HEK293T (cell line): ENCODE measurements at regions not wholly inside any gene's neighbourhood (a gene's known extent, or its start where the extent isn't known, plus 50 kb on each side); places are given as distances from the start of the nearest gene placed in this dataset.

Source experiments
- CTCF ChIA-PET: fragments of 350-600 bp; formaldehyde crosslinking; extraction: SDS; loops from one replicate; lab custom pipeline; 2021; ENCODE audit warnings: antibody characterized with exemption, inconsistent platforms; lab: Yijun Ruan, JAX
- POLR2A ChIA-PET: fragments of 350-600 bp; formaldehyde crosslinking; extraction: SDS; loops from one replicate; lab custom pipeline; 2020; ENCODE audit warnings: antibody characterized with exemption, inconsistent platforms; lab: Yijun Ruan, JAX
- DNase-seq: peaks from one replicate; pipeline ENCODE4 v3.0.0; 2012; ENCODE audit warnings: mixed read lengths; ENCODE audit errors: extremely low spot score
- ARNT ChIP-seq: fragments of 450-650 bp; IDR thresholded peaks from 2 replicates; pipeline ENCODE4 v1.6.1; 2017; ENCODE audit warnings: mild to moderate bottlenecking
- BHLHE40 ChIP-seq: fragments of 450-650 bp; IDR thresholded peaks from 2 replicates; pipeline ENCODE4 v1.6.1; 2016; ENCODE audit warnings: mild to moderate bottlenecking, moderate library complexity, borderline replicate concordance
- CTBP1 ChIP-seq: fragments of 450-650 bp; IDR thresholded peaks from 2 replicates; pipeline ENCODE4 v1.6.1; 2016; ENCODE audit warnings: borderline replicate concordance
- ELF4 ChIP-seq: fragments of 450-650 bp; IDR thresholded peaks from 2 replicates; pipeline ENCODE4 v1.6.1; 2017; ENCODE audit warnings: antibody characterized with exemption
- FOXA1 ChIP-seq: fragments of 450-650 bp; IDR thresholded peaks from 2 replicates; pipeline ENCODE4 v1.6.1; 2016; ENCODE audit warnings: mild to moderate bottlenecking
- FOXK2 ChIP-seq: fragments of 450-650 bp; IDR thresholded peaks from 2 replicates; pipeline ENCODE4 v1.6.1; 2016; ENCODE audit warnings: mild to moderate bottlenecking
- FOXM1 ChIP-seq: fragments of 450-650 bp; IDR thresholded peaks from 2 replicates; pipeline ENCODE4 v1.6.1; 2017; ENCODE audit warnings: mild to moderate bottlenecking, borderline replicate concordance
- HDGF ChIP-seq: fragments of 450-650 bp; IDR thresholded peaks from 2 replicates; pipeline ENCODE4 v1.6.1; 2017; ENCODE audit warnings: antibody characterized with exemption, borderline replicate concordance
- L3MBTL2 ChIP-seq: fragments of 450-650 bp; conservative IDR thresholded peaks from 2 replicates; pipeline ENCODE4 v1.6.1; 2016; ENCODE audit warnings: mild to moderate bottlenecking
- LEF1 ChIP-seq: fragments of 450-650 bp; IDR thresholded peaks from 2 replicates; pipeline ENCODE4 v1.6.1; 2017; ENCODE audit warnings: mild to moderate bottlenecking, borderline replicate concordance
- NFRKB ChIP-seq: fragments of 450-650 bp; IDR thresholded peaks from 2 replicates; pipeline ENCODE4 v1.6.1; 2016; ENCODE audit warnings: mild to moderate bottlenecking, moderate library complexity
- SP1 ChIP-seq: fragments of 450-650 bp; IDR thresholded peaks from 2 replicates; pipeline ENCODE4 v1.6.1; 2017
- SUZ12 ChIP-seq: fragments of 450-650 bp; IDR thresholded peaks from 2 replicates; pipeline ENCODE4 v1.6.1; 2016; ENCODE audit warnings: mild to moderate bottlenecking
- TARDBP ChIP-seq: fragments of 450-650 bp; IDR thresholded peaks from 2 replicates; pipeline ENCODE4 v1.6.1; 2016
- ZNF384 ChIP-seq: fragments of 450-650 bp; IDR thresholded peaks from 2 replicates; pipeline ENCODE4 v1.6.1; 2016
- TF ChIP-seq, protein P1 (sequence below): fragments of 450-650 bp; IDR thresholded peaks from 2 replicates; pipeline ENCODE4 v1.6.1; 2016

DNA sequence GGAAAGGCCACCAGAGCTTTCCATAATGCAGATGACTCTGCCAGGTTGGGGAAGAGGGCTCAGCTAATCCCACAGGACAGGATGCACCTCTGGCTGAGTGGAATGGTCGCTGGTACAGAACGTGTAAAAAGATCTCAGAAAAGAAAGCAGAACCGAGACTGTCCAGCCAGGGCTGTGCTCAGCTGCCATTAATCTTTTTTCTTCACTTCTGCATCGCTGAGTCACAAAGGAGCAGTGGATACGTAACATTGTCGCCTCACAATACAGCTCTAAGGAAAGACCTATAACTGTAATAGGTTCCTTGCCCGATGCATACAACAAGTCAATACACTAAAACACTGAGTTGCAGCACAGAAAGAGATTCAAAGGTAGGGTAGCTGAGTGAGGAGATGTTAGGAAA, 354.2 kb downstream of the EN1 start:
- DNase-seq, result no peak
- TF ChIP-seq HDGF, result no peak
- TF ChIP-seq, protein P1, sequence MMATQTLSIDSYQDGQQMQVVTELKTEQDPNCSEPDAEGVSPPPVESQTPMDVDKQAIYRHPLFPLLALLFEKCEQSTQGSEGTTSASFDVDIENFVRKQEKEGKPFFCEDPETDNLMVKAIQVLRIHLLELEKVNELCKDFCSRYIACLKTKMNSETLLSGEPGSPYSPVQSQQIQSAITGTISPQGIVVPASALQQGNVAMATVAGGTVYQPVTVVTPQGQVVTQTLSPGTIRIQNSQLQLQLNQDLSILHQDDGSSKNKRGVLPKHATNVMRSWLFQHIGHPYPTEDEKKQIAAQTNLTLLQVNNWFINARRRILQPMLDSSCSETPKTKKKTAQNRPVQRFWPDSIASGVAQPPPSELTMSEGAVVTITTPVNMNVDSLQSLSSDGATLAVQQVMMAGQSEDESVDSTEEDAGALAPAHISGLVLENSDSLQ, result no peak
- TF ChIP-seq TARDBP, result no peak
- no peak for TF ChIP-seq ZNF384
- TF ChIP-seq ARNT, result no peak
- no peak for TF ChIP-seq ELF4
- TF ChIP-seq LEF1, result no peak
- TF ChIP-seq SP1, result no peak
- TF ChIP-seq FOXA1, result no peak
- CTCF ChIA-PET, result no interaction called here
- POLR2A ChIA-PET, result no interaction called here

DNA sequence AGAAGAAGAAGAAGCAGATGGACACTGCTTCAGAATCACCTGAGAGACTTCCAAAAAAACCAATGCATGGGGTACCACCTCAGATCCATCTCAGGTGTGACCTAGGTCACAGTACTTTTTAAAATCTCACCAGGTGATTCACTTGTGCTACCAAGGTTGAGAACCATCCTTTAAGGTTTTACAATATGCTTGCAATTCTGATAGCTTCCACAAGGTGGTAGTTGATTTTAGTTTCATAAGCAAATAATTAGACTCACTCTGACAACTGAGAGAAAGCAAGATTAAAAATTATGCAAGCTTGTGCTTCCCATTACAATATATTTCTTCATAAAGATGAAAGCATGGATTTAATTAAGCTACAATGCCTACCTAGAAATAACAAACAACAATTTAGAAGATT, 355.1 kb downstream of the EN1 start:
- ChIA-PET POLR2A (no interaction called here), CTCF (no interaction called here)
- TF ChIP-seq SUZ12 (no peak), ELF4 (no peak), L3MBTL2 (no peak), TARDBP (no peak), NFRKB (no peak), CTBP1 (no peak), FOXA1 (no peak)
- no peak for DNase-seq

DNA sequence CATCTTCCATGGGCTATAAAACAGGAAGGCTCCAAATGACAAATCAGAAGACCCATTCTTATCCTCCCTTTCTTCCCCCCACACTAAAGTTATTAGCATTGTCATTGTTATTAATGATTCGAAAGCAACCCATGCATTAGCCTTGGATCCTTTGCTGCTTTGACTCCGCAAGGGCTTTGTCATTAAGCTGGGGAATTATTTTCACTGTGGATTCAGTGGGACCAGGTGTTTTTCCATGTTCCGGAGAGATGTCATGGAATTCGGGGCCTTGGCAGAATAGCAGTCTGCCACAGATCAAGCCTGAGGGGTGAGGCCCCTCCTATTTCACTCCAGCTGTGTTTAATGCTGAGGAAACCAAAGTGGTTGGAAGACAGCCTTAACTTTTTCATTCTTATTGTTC, 357.1 kb downstream of the EN1 start:
- TF ChIP-seq ELF4, result no peak
- no peak for TF ChIP-seq ARNT
- no peak for TF ChIP-seq FOXK2
- POLR2A ChIA-PET, result no interaction called here
- CTCF ChIA-PET, result no interaction called here
- DNase-seq, result no peak

DNA sequence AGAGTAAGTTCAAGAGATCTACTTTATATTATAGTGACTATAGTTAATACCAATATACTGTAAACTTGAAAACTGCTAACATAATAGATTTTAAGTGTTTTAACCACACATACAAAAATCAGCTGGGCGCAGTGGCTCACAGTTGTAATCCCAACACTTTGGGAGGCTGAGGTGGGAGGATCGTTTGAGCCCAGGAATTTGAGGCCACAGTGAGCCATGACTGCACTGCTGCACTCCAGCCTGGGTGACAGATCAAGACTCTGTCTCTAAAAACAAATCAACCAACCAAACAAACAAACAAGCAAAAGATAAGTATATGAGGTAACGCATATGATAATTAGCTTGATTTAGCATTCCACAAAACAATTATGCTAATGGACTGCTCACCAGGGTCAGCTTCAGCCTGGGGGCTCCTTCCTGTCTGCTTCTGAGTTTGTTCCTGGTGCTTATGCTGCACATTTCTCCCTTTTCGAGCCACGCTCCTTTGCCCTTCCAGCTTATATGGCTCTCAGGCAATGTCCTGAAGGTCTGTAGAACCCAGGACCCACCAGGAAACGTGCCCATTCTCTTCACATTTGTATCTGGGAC, 357.6 kb downstream of the EN1 start:
- DNase-seq, result no peak
- ChIA-PET CTCF (no interaction called here), POLR2A (no interaction called here)
- TF ChIP-seq, protein P1, result no peak
- TF ChIP-seq CTBP1 (no peak), FOXM1 (no peak), L3MBTL2 (no peak), SUZ12 (no peak), LEF1 (no peak), SP1 (no peak), FOXK2 (no peak)

DNA sequence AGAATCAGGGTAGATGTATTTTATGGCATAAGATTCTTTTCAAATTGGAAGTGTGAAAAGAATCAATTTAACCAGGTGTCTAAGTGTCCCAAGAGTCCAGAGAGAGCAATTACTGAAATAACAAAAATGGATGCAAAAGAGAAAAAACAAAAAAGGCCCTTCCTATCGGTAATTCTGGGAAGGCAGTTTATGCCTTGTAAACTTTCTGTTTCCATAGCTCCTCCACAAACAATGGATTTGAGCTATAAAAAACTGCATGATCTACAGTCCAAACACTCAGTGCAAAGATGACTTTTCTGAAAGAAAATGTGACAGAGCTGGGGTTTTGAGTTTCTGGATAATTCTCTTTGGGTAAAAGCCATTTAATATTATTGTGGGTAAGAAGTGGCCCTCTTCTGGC, 366.1 kb downstream of the EN1 start:
- POLR2A ChIA-PET, result no interaction called here
- CTCF ChIA-PET, result no interaction called here
- DNase-seq, result no peak
- TF ChIP-seq BHLHE40 (no peak), LEF1 (no peak), FOXK2 (no peak)

DNA sequence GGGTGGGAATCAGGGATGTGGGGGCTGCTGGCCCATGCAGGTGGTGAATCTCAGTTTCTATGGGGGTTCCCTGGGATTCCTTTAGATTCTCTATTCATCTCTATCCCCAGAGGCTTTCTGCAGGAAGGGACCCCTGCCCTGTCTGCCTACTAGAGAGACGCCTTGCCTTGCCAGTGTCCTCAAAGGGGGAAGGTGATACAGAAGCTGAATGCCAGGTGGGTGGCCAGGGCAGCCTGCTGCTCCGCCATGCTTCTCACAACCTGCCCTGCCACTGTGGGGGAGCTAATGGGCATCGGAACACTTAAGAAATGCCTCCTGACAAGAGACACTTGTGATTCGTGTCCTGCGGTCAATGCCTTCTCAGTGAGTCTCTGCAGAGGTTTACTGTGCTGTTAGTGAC, 368.4 kb downstream of the EN1 start:
- CTCF ChIA-PET, result no interaction called here
- no peak for DNase-seq
- TF ChIP-seq NFRKB (no peak), CTBP1 (no peak)
- POLR2A ChIA-PET, result no interaction called here

DNA sequence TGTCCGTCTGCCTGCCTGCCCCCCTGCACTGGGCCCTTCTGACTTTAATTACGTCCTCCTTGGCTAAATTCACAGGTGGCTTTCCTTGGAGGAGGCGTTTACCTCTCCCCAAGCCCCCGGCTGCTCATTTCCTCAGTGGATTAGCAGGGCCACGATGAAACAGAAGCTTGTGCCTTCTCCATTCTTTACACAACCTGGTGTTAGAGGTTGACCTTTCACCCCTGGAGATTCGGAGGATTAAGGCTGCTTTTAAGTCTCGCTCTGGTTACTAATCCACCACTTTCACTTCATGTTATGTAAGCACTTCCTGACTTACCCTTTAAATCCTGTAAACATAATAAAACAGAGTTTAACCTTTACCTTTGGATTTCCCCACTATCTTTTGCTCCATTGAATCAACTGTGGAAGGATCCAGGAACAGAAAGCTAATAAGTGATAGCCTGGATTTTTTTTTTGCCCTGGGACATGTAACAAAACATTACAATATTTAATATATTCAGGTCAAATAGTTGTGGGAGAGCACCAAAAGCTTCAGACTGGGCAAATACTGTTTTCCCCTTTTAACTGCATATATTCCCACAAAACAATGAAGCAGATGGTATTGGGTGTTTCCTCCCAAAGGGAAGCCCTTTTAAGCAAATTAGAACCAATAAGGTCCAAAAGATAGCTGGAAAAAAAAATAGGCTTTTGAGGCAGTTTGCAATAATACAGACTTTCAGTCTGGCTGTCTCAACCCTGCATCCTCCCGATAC, 370.2 kb downstream of the EN1 start:
- no peak for TF ChIP-seq ZNF384
- no peak for TF ChIP-seq HDGF
- no peak for TF ChIP-seq SUZ12
- TF ChIP-seq, protein P1, result no peak
- TF ChIP-seq BHLHE40, result no peak
- no peak for TF ChIP-seq ELF4
- no peak for TF ChIP-seq L3MBTL2
- TF ChIP-seq SP1, result no peak
- TF ChIP-seq FOXK2, result no peak
- no peak for TF ChIP-seq FOXA1
- no peak for TF ChIP-seq CTBP1
- no peak for TF ChIP-seq ARNT
- no peak for TF ChIP-seq LEF1
- no peak for TF ChIP-seq NFRKB
- no peak for TF ChIP-seq FOXM1
- TF ChIP-seq TARDBP, result no peak
- ChIA-PET POLR2A (no interaction called here), CTCF (no interaction called here)
- no peak for DNase-seq
